HepG2 (cell line): ENCODE measurements at regions not wholly inside any gene's neighbourhood (a gene's known extent, or its start where the extent isn't known, plus 50 kb on each side); places are given as distances from the start of the nearest gene placed in this dataset.

Source experiments
- TF ChIP-seq, protein P1 (sequence below): IDR thresholded peaks from 2 replicates; pipeline ENCODE4 v1.6.1; 2016; ENCODE audit warnings: low read depth, control low read depth
- TF ChIP-seq, protein P2 (sequence below): sonication (generic); formaldehyde crosslinking; IDR thresholded peaks from 2 replicates; pipeline ENCODE4 v1.4.0; 2020; ENCODE audit warnings: missing genetic modification reagents

DNA sequence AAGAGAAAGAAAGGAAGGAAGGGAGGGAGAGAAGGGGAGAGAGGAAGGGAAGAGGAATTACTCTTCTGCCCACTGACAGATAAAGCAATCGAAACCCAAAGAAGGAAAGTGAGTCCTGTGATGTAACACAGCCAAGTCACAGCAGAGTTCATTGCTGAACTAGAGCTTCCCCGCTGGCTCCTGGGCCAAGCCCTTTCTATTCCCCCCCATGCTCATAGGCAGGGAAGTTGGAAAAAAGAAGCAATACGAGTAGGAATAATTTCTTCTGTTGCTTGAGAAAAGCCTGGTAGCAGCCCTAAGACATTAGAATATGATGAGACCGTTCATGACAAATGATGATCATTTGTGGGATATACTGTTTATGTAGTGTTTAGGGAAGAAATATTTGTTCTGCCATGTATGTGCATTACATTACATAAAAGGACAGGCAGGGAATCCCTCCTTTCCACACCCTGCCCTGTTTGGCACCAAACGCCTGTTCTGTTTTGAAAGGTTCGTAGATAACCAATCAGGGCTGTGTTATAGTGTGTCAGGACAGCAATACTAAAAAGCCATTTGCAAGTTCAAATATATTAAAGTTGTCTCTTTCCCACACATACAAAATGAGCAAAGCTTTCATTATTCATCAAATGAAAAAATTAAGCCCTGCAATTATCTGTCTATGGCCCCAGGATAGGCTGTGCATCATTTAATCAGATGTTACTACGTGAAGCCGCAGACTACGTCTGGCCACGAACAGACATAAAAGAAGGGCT, 111.0 kb upstream of the TRPM1 start:
- TF ChIP-seq, protein P1, sequence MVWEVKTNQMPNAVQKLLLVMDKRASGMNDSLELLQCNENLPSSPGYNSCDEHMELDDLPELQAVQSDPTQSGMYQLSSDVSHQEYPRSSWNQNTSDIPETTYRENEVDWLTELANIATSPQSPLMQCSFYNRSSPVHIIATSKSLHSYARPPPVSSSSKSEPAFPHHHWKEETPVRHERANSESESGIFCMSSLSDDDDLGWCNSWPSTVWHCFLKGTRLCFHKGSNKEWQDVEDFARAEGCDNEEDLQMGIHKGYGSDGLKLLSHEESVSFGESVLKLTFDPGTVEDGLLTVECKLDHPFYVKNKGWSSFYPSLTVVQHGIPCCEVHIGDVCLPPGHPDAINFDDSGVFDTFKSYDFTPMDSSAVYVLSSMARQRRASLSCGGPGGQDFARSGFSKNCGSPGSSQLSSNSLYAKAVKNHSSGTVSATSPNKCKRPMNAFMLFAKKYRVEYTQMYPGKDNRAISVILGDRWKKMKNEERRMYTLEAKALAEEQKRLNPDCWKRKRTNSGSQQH (CRISPR knock-in tag) = no peak
- TF ChIP-seq, protein P2, sequence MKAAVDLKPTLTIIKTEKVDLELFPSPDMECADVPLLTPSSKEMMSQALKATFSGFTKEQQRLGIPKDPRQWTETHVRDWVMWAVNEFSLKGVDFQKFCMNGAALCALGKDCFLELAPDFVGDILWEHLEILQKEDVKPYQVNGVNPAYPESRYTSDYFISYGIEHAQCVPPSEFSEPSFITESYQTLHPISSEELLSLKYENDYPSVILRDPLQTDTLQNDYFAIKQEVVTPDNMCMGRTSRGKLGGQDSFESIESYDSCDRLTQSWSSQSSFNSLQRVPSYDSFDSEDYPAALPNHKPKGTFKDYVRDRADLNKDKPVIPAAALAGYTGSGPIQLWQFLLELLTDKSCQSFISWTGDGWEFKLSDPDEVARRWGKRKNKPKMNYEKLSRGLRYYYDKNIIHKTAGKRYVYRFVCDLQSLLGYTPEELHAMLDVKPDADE (CRISPR knock-in tag) = no peak
